K562 (cell line): ENCODE measurements at regions not wholly inside any gene's neighbourhood (a gene's known extent, or its start where the extent isn't known, plus 50 kb on each side); places are given as distances from the start of the nearest gene placed in this dataset.

Experiments
- ATAC-seq: fragments of 200-7000 bp; cut with Tn5 transposase; 3 replicates; pipeline ENCODE4 v1.9.1; 2020; ENCODE audit warnings: moderate library complexity
- BruUV-seq: library from RNA; stranded (reverse); fragments of 400-500 nt; replicated peaks from 2 replicates; lab custom pipeline; 2021; lab: Mats Ljungman, UMichigan
- CTCF ChIA-PET: fragments of 300-600 bp; formaldehyde crosslinking; extraction: SDS; loops from one replicate; lab custom pipeline; 2021; ENCODE audit warnings: low intra/inter-chr PET ratio; lab: Yijun Ruan, JAX
- POLR2A ChIA-PET: fragments of 300-600, 350-650 bp; sonication (Branson Sonifier 250); formaldehyde crosslinking; extraction: SDS; loops from one replicate; lab custom pipeline; 2021; ENCODE audit warnings: antibody characterized with exemption, inconsistent platforms; lab: Yijun Ruan, JAX
- DNase-seq, 4 experiments: peaks; one replicate each; pipeline versions ENCODE4 v3.0.0 to v3.0.0-alpha.2; 2011 to 2018; ENCODE audit warnings: low spot score in 3 of 4, mixed read lengths in 3 of 4; ENCODE audit errors: extremely low read depth in 1 of 4
- FAIRE-seq: peaks from 2 replicates; lab custom pipeline; 2011; peaks lifted over from hg19 to GRCh38; lab: Jason Lieb, UNC
- H2AFZ ChIP-seq: 2 replicates; pipeline ENCODE4 v1.6.0; 2011; ENCODE audit warnings: low read depth, low read length, control low read depth, inconsistent platforms
- H3K27ac ChIP-seq: fragments of 200-600 bp; 3 replicates; pipeline ENCODE4 v1.8.0; 2011; ENCODE audit warnings: low read depth, mild to moderate bottlenecking, control low read depth, inconsistent platforms, low read length, moderate library complexity, mixed read lengths; ENCODE audit errors: extremely low read depth
- H3K27me3 ChIP-seq, 2 experiments: fragments of 300-600 bp in 1 of 2; 2 replicates in 1 of 2; 3 replicates in 1 of 2; pipeline versions ENCODE4 v1.6.0 to v1.8.0; 2011; ENCODE audit warnings: inconsistent platforms in 2 of 2, low read length in 2 of 2, mild to moderate bottlenecking in 1 of 2, mixed read lengths in 1 of 2, moderate library complexity in 1 of 2; ENCODE audit not compliant: control insufficient read depth in 2 of 2, insufficient read depth in 2 of 2
- H3K36me3 ChIP-seq: fragments of 300-600 bp; 3 replicates; pipeline ENCODE4 v1.8.0; 2011; ENCODE audit warnings: mild to moderate bottlenecking, low read length, inconsistent platforms; ENCODE audit not compliant: control insufficient read depth, insufficient read depth
- H3K4me1 ChIP-seq, 2 experiments: fragments of 200-600 bp in 1 of 2; replicated peaks in 1 of 2; 2 replicates in 1 of 2; 3 replicates in 1 of 2; pipeline versions ENCODE4 v1.5.1 to v1.8.0; 2011; ENCODE audit warnings: inconsistent platforms in 2 of 2, low read length in 2 of 2, mild to moderate bottlenecking in 1 of 2, mixed read lengths in 1 of 2, moderate library complexity in 1 of 2; ENCODE audit not compliant: control insufficient read depth in 2 of 2, insufficient read depth in 2 of 2
- H3K4me2 ChIP-seq: 2 replicates; pipeline ENCODE4 v1.6.1; 2011; ENCODE audit warnings: low read length, control low read depth, inconsistent platforms, mixed read lengths; ENCODE audit not compliant: insufficient read depth
- H3K4me3 ChIP-seq: fragments of 200-600 bp; sonication (generic), shearing (Covaris generic); 2 replicates; pipeline ENCODE4 v1.5.1; 2016; ENCODE audit warnings: control low read depth, inconsistent platforms
- H3K79me2 ChIP-seq: fragments of 200-600 bp; 3 replicates; pipeline ENCODE4 v1.8.0; 2011; ENCODE audit warnings: low read length, inconsistent platforms; ENCODE audit not compliant: control insufficient read depth, insufficient read depth
- H3K9ac ChIP-seq, 2 experiments: 2 replicates each; pipeline versions ENCODE4 v1.6.0 to v1.6.1; 2011; ENCODE audit warnings: low read depth in 2 of 2, low read length in 2 of 2, control low read depth in 1 of 2, inconsistent platforms in 1 of 2, mild to moderate bottlenecking in 1 of 2, mixed read lengths in 1 of 2; ENCODE audit not compliant: insufficient read depth in 1 of 2
- H3K9me1 ChIP-seq: one replicate; pipeline ENCODE4 v1.6.0; 2011; ENCODE audit warnings: inconsistent platforms, mild to moderate bottlenecking, low read length, moderate library complexity; ENCODE audit not compliant: control insufficient read depth, insufficient read depth
- H3K9me3 ChIP-seq: replicated peaks from 2 replicates; pipeline ENCODE4 v1.5.1; 2011; ENCODE audit warnings: low read depth, low read length, inconsistent platforms; ENCODE audit not compliant: control insufficient read depth, insufficient read depth
- H4K20me1 ChIP-seq: replicated peaks from 2 replicates; pipeline ENCODE4 v1.6.1; 2011; ENCODE audit warnings: low read length, inconsistent platforms, mixed read lengths; ENCODE audit not compliant: control insufficient read depth, insufficient read depth
- CBX8 ChIP-seq: fragments of 200-600 bp; sonication (generic); IDR thresholded peaks from 2 replicates; pipeline ENCODE4 v1.6.1; 2012; ENCODE audit warnings: borderline replicate concordance, mixed run types, low read depth, mild to moderate bottlenecking, moderate library complexity, mixed read lengths, low read length, control low read depth, inconsistent platforms; ENCODE audit not compliant: poor library complexity, severe bottlenecking; ENCODE audit errors: extremely low read depth
- NFATC3 ChIP-seq: fragments of 450-650 bp; IDR thresholded peaks from 2 replicates; pipeline ENCODE4 v1.6.1; 2017; ENCODE audit warnings: mild to moderate bottlenecking
- RBM22 ChIP-seq: fragments of 200-400 bp; formaldehyde crosslinking; IDR thresholded peaks from 2 replicates; pipeline ENCODE4 v1.6.1; 2018; ENCODE audit warnings: low read length, low read depth; ENCODE audit not compliant: poor library complexity, severe bottlenecking
- SMAD3 ChIP-seq: fragments of 450-650 bp; formaldehyde crosslinking; conservative IDR thresholded peaks from 2 replicates; pipeline ENCODE4 v1.4.0; 2020; ENCODE audit warnings: mild to moderate bottlenecking
- SMC3 ChIP-seq: conservative IDR thresholded peaks from 2 replicates; pipeline ENCODE4 v1.6.1; 2011; ENCODE audit warnings: low read depth, low read length, improper control_type of control experiment; ENCODE audit not compliant: insufficient read depth
- WGBS: fragments of 100-300 bp; shearing (Covaris generic); methylation state at CpG from one replicate; pipeline ENCODE4 v1.1.6; 2016; ENCODE audit warnings: low coverage, mixed read lengths; ENCODE audit not compliant: insufficient coverage; ENCODE audit errors: missing lambda C conversion rate; 5-methylcytosine and 5-hydroxymethylcytosine counted together
- in situ Hi-C: fragments of 300-500 bp; cut with MboI; formaldehyde crosslinking; loops from 4 replicates; pipeline ENCODE4 v1.15.0; 2018; ENCODE audit warnings: inconsistent platforms, mixed read lengths
- intact Hi-C: fragments of 100-400 bp; cut with micrococcal nuclease; formaldehyde crosslinking; loops from 2 replicates; pipeline ENCODE4 v1.14.2; 2022
- TF ChIP-seq, protein P1 (sequence below), 2 experiments: IDR thresholded peaks; 2 replicates each; pipeline ENCODE4 v1.6.1; 2011; ENCODE audit warnings: borderline replicate concordance in 1 of 2, control low read depth in 1 of 2, low read depth in 1 of 2, low read length in 1 of 2, mild to moderate bottlenecking in 1 of 2, mixed read lengths in 1 of 2, moderate library complexity in 1 of 2; ENCODE audit not compliant: insufficient read depth in 1 of 2, insufficient read length in 1 of 2, poor library complexity in 1 of 2, severe bottlenecking in 1 of 2; ENCODE audit errors: extremely low read depth in 1 of 2
- TF ChIP-seq, protein P2 (sequence below): fragments of 250-450 bp; sonication (Bioruptor Pico); IDR thresholded peaks from 2 replicates; pipeline ENCODE4 v1.4.0; 2020; ENCODE audit warnings: mild to moderate bottlenecking, moderate library complexity, borderline replicate concordance

GRCh38 chr2:34003795-34004194 is 404.7 kb upstream of the FAM98A start:
- Histone ChIP-seq H4K20me1 (no peaks in the 10 kb centered on the region), H3K27me3 (no peaks in the 10 kb centered on the region), H3K27ac (no peak overlapping the region), H3K4me2 (no peak overlapping the region), H3K9me3 (no peaks in the 10 kb centered on the region; the same call in 1 of the 2 replicates), H3K9me1 (no peaks in the 10 kb centered on the region), H3K36me3 (no peaks in the 10 kb centered on the region), H3K4me1 (no peaks in the 10 kb centered on the region)
- CTCF ChIA-PET: no interaction called here
- FAIRE-seq (no peak), DNase-seq (no peak)
- TF ChIP-seq RBM22 (no peak), SMC3 (no peak), CBX8 (no peak), SMAD3 (no peak), NFATC3 (no peak)
- TF ChIP-seq, protein P1, sequence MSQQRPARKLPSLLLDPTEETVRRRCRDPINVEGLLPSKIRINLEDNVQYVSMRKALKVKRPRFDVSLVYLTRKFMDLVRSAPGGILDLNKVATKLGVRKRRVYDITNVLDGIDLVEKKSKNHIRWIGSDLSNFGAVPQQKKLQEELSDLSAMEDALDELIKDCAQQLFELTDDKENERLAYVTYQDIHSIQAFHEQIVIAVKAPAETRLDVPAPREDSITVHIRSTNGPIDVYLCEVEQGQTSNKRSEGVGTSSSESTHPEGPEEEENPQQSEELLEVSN (IDR thresholded peaks at IDR 0.05; ENCODE audit: borderline replicate concordance in 1 of 2, extremely low read depth in 1 of 2, insufficient read depth in 1 of 2, insufficient read length in 1 of 2, low read depth in 1 of 2, low read length in 1 of 2, poor library complexity in 1 of 2, severe bottlenecking in 1 of 2): no peak
- TF ChIP-seq, protein P2, sequence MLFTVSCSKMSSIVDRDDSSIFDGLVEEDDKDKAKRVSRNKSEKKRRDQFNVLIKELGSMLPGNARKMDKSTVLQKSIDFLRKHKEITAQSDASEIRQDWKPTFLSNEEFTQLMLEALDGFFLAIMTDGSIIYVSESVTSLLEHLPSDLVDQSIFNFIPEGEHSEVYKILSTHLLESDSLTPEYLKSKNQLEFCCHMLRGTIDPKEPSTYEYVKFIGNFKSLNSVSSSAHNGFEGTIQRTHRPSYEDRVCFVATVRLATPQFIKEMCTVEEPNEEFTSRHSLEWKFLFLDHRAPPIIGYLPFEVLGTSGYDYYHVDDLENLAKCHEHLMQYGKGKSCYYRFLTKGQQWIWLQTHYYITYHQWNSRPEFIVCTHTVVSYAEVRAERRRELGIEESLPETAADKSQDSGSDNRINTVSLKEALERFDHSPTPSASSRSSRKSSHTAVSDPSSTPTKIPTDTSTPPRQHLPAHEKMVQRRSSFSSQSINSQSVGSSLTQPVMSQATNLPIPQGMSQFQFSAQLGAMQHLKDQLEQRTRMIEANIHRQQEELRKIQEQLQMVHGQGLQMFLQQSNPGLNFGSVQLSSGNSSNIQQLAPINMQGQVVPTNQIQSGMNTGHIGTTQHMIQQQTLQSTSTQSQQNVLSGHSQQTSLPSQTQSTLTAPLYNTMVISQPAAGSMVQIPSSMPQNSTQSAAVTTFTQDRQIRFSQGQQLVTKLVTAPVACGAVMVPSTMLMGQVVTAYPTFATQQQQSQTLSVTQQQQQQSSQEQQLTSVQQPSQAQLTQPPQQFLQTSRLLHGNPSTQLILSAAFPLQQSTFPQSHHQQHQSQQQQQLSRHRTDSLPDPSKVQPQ (CRISPR knock-in tag): no peak
- TF ChIP-seq, all 486 proteins: peak for 0
- no peak overlapping the region for H3K9ac ChIP-seq
- intact Hi-C loops (no loop called here), in situ Hi-C loops (no loop called here)
- ATAC-seq: no peak
- no peak overlapping the region for H3K4me3 ChIP-seq
- no peaks in the 10 kb centered on the region for H3K79me2 ChIP-seq
- POLR2A ChIA-PET: no interaction called here
- WGBS: 0% methylated on average over 4 of the region's 4 CpGs
- no TSS peak for BruUV-seq
- no peak overlapping the region for H2AFZ ChIP-seq
